GM19240 (cell line): ENCODE measurements at regions not wholly inside any gene's neighbourhood (a gene's known extent, or its start where the extent isn't known, plus 50 kb on each side); places are given as distances from the start of the nearest gene placed in this dataset.
"Not testable (repeated sequence)": the region's sequence is repeated elsewhere in the genome, so short reads cannot be mapped to it uniquely, and the experiment has no call there.

ENCODE experiments used
- DNase-seq: peaks from one replicate; pipeline ENCODE4 v3.0.0; 2011; ENCODE audit warnings: low spot score; ENCODE audit not compliant: insufficient read length

DNA sequence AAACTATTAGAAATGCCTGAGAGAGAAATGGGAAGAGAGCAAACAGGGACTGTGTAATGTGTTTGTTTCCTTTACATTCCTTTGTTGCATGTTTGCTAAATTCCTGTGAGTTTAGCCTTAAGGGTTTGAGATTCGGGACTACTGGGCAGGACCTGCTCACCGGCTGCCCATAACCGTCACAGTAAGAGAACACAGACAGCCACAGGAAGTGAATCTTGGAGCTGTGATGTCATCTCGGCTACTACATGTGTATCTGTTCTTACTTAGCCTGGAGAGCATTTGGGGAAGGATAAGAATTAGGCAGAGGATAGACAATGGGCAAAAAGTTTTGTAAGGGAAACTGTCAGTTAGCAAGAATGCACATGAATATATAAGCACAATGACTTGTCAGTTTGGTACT is 485.1 kb upstream of the KLF6 start:
- no peak for DNase-seq

DNA sequence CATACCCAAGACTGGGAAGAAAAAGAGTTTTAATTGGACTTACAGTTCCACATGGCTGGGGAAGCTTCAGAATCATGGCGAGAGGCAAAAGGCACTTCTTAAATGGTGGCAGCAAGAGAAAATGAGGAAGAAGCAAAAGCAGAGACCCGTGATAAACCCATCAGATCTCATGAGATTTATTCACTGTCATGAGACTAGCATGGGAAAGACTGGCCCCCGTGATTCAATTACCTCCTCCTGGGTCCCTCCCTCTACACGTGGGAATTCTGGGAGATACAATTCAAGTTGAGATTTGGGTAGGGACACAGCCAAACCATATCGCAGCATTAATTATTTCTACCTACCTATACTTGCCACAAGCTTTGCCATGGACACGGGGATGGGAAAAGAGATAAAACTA is 483.5 kb upstream of the KLF6 start:
- DNase-seq, result not testable (repeated sequence)

DNA sequence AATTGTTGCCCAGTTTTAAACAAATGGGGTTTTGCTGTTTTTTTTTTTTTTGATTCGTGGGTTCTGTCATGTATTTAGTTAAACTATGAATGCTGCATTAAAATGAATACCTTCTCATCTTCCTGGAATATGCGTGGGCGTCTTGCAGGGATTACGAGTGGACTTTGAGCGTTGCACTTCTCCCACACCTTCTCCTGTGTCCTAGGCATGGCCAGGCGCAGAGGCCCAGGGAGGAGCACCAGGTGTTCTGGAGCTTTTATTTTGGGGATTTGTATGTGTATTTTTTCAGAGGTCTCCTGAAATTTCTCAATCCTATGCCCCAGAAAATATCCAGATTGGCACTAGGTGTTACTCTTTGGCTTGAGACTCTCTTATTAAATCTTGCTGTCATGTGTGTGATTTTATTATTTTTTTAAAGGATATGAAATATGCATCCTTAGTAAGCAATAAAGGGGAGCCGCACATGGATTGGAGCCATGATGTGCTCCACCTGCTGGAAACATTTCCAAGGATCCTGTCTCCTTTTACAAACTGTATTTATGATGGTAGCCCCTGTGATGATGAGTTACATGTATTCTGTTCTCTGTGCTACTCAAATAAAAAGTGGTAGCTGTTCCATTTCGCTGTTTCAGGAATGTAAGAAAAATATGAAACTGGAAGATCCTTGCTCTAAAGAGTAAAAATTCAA is 482.2 kb upstream of the KLF6 start:
- DNase-seq, result no peak

DNA sequence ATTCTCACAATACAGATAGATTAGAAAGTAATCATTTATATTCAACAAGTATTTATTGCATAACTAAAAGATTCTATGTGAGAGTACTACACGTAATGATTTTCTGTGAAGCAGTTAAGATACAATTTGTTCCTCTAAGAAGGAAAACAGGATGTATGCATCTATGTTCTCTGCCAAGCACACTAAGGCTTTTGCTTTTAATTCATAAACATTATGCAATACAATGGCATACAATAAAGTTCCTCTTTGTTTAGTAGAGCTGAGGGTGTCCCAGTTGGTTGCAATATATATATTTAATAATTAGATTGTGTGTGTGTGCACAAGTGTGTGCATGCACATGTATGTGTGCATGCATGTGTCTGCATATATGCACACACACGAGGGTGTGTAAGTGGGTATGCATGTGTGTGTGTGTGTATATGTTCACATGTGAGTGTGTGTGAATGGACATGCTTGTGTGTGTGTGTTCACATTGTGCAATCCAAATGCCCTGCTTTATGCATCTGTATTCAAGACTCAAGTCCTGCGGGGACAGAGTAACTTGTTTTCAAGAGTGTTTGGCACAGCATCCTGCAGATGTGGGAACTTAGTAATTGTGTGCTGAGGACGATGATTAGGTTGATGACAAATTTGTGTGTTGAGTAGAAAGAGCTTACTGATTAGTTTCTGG is 481.5 kb upstream of the KLF6 start:
- DNase-seq, result no peak

DNA sequence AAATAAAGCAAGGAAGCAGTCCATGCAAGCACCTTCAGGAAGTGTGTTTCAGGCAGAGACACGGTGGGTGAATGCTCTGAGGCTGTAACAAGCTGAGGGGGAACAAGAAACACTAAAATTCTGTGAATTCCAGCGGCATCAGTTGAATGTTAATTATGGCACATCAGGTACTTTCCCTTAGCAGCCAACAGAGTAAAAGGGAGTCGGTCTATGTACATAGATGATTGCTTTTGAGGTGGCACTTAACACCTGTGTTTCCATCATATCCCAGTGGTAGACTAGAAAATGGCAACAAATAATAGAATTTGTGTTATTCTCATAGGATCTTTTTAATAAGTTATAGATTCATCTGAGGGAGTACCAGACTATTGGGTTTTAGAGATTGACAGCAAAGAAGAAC is 481.0 kb upstream of the KLF6 start:
- no peak for DNase-seq

DNA sequence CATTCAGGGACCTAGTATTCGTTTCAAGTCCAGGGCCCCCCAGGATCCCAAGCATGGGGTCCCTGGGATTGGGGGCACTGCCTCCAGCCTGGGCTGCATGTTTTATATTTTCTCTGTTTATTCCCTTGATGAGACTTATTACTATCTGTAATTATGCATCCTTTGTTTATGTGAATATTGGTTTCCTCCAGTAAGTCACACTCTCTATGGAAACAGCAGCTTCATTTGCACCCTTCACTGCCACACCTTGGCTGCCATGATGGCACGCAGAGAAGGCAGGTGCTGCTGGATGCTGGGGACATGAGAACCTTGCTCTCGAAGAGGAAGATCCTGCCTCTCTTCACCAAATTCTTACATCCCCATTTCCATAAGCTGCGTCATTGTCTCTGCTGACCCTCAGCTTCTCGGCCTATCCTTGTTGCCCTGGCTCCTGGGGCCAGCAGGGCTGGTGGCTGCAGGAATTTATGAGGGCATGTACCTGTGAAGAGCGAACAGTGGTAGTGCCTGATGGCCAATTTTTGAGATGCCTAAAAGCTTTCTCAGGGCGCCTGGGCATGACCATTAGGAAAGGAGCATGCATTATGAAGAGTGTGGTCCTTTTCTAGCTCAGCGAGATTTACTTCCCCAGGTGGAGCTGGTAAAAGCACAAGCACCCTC is 479.3 kb upstream of the KLF6 start:
- DNase-seq, result no peak

DNA sequence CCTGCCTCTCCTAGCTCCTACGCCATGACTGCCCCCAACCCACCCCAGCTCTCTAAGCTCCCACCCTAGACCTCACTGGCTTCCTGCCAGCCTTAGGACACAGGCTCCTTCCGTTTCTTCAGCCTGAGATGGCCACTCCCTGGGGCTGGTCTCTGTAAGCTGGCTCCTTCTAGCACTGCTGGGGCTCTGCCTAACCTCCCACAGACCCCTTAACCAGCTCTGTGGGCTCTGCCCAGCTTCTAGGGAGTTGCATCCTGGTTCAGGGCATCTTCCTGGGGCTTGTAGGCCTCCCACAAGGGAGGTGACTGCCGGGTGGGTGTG is 478.6 kb upstream of the KLF6 start:
- no peak for DNase-seq

DNA sequence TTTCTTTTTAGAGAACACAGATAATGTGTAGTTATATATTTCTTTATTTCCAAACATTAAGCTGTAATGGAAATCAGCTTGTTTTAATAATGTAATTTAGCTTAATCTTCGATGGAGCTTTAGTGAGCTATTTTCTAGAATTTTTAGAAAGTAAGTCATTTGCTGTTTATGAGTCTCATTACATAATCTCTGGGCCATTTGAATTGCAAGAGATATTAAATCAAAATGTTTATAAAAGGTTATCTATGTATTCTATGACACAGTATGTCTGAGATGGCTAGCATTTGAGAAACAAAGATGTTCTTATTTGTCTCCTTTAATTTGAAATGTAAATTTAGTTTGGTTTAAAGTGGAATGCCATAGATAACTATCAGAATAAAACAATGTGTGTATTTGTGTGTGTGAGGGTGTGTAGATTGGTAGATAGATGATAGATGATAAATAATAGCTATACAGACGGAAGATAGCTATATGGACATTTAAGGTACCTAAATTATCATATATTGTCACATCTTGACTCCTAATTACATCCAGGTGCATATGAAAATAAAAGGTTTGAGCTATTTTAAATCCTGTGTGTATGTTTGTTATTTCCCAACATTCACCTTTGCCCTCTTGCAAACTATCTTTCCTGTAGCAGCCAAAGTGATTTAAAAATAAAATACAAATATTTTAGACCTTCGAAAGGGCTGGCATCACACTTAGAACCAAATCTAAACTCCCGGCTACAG is 478.0 kb upstream of the KLF6 start:
- DNase-seq, result no peak

DNA sequence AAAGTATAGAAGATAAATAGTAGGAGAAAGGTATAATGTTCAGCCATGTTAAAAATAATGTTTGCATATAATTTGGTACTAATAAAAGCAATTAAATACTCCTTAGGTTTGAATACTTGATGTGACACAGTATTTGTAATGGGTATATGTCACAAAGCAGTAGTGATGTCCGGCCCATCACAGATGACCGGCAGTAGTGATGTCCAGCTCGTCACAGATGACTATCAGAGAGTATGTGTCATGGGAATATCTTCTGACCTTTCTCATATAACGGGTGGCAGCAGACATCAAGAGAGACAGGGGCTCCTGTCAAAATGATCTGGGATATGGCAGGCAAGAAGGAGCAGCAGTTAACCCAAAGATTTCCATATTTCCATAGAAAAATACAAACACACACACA is 477.4 kb upstream of the KLF6 start:
- DNase-seq, result no peak

DNA sequence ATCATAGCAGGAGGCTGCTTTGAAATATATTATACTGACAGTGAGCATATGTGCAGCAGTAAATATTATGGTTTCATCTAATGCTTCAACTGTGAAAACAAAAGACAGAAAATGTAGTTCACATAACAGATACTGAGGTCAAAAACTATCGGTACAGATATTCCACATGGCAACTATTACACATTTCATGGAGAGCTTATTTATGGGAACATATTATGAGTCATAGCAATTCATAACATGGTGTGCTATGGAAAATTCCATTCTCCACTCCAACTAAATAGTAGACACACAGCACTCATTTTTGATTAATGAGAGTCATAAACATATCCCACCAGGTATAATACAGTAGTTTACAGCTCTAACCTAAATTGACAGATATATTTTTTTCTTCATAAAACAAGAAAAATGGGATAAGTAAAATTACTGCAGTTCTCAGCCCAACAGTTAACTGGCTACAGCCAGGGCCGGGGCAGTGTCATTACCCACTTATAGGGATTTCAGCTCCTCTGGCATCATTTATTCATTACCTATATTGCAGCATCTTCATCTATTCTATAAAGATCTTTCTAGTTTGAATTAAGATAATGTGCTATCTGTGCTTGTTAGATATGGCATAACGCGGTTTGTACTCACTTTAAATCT is 475.6 kb upstream of the KLF6 start:
- DNase-seq, result no peak

DNA sequence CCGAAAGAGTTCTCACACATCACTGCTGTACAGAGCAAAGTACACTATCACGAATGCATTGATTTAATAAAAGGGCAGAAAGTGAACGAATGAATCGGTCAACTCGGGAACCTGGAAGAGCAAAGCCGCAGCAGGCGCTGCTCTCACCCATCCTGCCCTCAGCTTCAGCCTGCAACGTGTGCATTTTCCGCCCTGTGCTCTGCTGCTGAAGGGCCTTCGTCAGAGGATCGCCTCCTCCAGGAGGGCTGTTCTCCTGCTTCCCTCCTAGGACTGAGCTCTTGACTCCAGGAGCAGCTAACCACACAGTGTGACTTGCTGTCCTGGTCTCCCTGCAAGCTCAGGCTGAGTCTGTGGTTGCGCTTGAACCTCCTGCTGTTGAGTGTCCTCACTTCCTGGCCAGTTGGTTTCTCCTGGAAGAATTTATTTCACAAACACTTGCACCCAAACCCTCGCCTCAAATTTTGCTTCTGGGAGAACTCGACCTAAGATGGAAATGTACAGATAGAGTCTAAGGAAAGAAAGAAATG is 473.0 kb upstream of the KLF6 start:
- DNase-seq, result no peak

DNA sequence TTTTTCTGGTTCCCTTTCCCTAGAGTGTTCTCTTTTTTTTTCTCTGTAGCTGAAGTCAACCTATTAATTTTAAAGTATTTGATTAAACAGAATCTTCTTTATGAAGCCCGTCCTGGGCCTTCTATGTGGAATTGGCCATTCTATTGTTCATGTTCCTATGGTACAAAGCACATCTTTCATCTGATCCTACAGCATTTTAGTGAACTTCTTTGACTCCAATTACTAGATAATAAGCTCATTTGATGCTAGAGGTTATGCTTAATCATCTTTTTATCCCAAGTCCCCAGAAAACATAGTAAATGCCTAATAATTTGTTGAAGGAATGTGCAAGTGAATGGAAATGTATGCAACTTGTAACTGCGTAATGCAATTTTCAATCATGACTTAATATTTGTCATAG is 472.0 kb upstream of the KLF6 start:
- DNase-seq, result no peak

DNA sequence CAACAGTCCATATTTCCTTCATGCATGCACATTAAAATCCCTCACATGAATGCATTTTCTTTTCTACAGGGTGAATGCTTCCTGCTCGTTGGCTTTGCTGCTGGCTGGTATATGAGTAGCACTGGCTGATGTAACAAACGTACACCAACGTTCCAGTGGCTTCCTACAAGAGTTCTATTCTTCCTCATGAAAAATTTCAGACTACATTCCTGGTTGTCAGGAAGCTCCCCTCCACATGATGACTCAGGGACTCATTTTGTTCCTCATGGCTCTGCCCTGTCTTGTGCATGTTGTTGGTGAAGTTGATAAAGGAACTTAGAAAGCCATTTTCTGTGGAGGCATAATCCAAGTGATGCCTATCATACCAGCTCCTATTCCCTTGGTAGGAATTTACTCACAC is 470.7 kb upstream of the KLF6 start:
- no peak for DNase-seq

DNA sequence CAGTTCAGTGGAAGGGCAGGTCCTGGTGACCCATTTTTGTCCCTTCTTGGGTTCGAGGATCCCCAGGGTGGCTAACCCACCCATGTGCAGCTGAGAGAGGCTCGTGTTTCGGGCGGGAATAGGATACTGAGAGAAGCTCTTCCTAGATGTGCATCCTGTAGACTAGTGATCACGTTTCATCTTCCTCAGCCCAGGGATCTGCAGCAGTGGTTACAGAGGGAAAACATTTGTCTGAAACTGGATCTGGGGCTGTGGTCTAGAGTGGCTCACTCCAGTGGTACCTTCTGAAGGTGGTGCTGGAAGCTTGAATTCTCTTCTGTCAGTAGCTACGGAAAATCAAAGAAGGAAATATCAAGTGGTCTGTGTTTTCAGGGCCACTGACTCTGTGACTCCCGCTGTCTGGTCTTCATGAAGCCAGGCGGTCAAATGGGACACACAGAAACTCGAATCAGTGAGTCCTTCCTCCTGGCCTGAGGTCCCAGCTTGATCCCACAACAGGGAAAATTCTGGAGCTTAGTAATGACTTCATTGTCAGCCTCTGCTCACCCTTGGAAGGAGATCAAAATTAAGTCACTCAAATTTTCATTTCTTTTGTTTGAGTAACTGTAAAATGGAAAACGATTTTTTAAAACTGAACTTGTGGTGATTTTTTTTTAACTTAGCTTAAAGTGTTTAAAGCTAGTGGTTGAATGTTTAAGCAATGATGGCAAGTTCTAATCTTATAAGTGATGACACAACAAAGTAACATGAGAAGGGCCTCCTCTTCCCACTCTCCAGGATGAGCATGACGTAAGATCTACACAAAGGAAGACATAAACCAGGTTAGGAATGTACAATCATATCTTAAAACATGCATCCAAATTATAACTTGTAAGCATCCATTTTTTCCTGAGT is 469.3 kb upstream of the KLF6 start:
- DNase-seq, result no peak

DNA sequence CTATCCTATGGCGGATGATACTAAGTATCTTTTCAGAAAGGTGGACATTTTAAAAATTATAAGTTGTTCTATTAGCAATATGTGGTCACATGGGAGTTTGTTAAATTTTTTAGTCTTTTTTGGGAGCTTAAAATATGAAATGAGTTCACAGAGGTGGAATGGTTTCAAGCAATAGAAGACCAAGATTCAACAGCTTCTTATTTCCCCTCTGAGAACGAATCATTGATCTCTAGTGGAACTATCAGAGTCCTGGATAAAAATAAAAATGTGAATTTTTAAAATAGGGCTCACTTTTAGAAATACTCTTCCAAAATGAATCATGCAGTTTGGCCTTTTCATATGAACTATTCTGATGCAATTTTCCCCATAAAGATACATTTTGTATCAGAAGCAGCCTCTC is 467.7 kb upstream of the KLF6 start:
- DNase-seq, result no peak

DNA sequence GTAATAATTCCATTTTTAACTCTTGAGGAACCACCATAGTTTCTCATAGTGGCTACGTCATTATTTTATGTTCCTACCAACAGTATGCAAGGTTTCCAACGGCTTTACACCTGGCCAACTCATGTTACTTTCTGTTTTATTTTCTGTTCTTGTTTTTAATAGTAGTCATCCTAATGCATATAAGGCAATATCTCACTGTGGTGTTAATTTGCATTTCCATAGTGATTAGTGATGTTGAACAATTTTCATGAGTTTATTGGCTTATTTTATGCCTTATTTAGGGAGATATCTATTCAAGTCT is 465.5 kb upstream of the KLF6 start:
- no peak for DNase-seq

DNA sequence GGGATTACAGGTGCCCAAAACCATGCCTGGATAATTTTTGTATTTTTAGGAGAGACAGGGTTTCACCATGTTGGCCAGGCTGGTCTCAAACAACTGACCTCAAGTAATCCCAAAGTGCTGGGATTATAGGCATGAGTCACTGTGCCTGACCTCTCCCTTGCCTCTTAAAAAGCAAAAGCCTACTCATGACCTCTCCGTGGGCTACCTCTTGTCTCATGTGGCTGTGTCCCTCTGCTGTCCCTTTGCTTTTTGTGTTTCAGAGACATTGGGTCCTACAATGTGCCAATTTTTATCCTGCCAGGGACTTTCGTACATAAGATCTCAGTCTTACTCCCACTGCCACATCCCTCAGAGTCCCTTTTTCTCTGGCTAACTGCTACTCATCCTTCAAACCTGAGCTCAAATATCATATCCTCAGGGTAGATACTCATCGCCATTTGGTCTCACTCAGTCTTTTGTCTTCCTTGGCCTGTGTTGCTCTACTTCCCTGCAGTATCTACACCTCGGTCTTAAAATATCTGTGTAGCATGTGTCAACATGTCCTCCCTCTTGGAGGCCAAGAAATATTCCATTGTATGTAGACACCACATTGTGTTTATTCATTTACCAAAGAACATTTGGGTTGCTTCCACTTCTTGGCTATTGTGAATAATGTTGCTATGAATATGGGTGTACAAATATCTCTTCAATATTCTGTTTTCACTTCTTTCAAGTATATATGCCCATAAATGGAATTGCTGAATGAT is 465.0 kb upstream of the KLF6 start:
- DNase-seq, result no peak

DNA sequence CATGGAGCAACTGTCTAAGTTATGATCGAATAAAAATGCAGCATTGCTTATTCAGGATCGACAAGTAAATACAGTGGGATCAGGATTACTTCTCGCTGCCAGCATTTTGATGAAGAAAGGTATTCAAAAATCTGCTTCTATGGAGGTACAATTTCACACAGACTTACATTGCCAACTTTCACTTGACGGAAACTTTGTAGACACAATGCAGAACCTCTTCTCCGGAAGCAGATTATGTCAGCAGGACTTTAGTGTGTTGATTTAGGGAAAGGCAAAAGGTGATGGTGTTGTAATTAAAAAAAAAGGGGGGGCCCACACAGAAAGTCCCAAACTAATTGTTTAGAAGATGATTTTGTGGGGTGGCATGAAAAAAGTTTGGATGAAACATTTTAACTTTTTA is 462.4 kb upstream of the KLF6 start:
- no peak for DNase-seq

DNA sequence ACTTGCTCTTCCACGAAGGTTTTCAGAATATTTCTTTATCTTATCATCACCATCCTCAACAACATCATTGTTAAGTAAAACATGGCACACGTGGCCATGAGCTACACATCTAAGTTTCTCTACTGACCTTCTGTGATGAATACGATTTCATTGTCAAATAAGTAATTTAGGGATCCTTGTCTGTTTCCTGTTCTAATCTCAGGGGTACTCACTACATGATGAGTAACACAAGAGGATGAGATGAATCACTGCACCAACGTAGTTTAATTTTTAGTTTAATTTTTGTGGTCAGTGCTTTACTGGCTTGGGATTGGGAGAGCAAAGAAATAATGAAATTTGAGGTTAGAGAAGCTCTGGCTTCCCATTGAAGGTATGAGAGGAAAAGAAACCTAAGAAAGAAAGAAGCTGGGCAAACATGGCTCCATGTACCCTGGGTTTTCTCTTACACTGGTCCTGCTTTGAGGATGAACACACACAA is 461.9 kb upstream of the KLF6 start:
- no peak for DNase-seq

DNA sequence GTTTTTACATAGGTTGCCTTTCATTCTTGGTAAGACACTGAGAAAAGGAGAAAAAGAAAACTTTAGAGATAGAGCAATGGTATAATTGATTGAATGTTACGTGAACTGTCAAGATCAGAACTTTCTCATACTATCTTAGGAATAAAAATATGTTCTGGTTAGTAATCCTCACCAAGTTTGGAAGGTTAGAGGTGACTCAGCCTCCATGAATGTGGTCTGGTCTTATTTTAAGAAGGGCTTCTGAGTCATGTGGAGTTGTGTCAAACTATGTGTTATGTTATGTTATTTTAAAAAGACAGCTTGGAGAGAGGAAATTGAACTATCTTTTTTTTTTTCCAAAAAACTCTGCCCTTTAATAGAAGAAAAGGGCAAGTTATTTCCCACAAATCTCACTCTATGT is 458.6 kb upstream of the KLF6 start:
- DNase-seq, result no peak
